ENCODE measurements at regions not wholly inside any gene's neighbourhood (a gene's known extent, or its start where the extent isn't known, plus 50 kb on each side); places are given as distances from the start of the nearest gene placed in this dataset.
"Not testable (repeated sequence)": the region's sequence is repeated elsewhere in the genome, so short reads cannot be mapped to it uniquely, and the experiment has no call there.

DNA sequence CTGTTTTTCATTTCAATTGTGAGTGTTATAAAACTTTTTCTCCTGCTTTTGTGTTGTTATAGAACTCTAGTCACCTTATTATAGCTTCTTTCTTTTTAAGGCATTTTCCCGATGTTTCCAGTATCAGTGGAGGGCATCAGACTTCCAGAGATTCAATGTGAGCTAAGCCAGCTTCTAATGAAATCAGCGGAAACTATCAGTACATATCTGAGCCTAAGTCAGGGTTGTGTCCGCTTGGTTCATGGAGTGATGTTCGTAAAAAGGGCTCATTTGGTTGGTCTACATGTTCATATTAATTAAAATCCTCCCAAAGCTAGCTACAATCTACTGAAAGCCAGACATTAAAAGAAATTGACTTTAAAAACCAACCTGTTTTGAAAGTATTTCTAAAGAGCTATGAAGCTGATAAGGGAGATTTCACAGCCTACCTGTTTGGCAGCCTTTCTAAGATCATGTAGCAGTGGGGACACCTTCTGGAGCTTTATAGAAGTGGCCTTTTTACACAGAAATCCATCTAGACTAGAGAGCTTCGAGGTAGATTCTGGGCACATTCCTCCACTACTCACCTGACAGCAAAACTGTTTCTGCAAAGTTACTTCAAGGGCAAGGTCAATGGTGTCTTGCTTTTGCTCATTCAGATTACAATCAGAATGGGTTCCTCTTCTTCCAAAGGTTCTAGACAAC lies 227.1 kb upstream of the NBPF12 start:
- not testable (repeated sequence) for DNase-seq

DNA sequence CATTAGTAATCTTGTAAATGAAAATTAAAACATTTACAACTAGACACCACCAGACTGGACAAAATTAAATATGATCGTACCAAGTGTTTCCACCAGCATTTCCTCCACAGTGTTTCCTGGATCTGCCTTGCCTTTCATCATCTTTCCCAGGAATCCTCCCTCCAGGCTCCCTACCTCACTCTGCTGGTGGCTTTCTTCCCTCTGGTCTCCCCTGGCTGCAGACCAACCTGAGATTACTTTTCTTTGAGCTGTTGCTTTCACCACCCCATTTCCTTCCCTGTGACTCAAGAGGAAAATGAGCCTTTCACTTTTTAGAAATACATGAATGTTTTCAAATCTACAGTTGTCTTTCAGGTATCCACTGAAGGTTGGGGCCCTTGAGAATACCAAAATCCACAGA lies 228.8 kb upstream of the NBPF12 start:
- DNase-seq: not testable (repeated sequence)

DNA sequence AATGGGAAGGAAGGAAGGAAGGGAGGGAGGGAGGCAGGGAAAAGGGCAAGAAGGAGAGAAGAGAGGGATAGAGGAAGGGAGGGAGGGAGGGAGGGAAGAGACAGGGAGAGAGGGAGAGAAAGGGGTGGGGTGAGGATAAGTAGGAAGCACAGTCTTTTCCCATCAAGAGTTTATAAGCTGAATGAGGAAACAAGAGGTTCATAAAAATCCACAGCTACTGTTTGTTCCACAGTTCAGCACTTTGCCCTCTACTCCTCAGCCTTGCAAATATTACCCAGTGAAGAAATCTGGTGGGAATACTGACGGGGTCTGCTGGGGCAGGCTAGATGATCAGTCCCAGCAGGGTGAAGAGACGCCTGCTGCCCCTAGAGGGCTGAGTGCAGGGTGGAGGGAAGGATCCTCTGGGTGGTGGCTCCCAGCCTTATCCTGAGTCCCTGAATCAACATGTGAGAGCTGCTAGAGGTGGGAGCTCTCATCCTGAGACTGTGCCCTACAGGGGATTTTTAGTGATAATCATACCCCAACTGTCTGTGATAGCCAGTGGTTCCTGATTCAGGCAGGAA lies 233.9 kb upstream of the NBPF12 start:
- DNase-seq: not testable (repeated sequence)

DNA sequence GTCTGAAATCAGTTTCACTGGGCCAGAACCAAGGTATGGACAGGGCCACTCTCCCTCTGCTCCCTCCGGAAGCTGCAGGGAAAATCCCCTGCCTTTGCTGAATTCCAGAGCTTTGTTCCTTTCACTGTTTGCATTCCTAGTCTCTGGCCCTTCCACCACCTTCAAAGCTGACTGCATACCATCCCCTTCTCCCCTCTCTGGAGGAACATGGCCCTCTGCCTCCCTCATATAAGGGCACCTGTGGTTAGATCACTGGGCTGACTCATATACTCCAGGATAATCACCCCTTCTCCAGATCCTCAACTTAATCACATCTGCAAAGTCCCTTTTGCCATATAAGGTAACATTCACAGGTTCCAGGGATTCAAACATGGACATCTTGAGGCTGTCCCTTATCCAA lies 236.8 kb upstream of the NBPF12 start:
- DNase-seq: not testable (repeated sequence)

DNA sequence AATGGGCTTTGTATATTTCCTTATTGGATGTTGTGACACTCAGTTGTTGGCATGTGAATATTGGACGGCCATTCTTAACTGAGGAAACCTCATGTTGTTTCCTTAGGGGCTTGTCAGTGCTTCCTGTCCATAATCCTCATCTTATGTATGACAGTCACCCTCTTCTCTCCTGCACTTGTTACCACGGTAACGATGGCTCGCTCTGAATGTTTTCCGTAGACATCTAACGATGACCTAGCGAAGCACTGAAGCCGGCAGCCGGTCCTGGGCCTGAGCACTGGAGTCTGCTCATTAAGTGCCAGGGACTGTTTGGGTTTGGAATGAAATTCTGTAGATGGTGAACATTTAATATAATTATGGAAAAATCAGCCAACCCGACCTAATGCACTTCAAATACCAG lies 242.7 kb upstream of the NBPF12 start:
- not testable (repeated sequence) for DNase-seq

DNA sequence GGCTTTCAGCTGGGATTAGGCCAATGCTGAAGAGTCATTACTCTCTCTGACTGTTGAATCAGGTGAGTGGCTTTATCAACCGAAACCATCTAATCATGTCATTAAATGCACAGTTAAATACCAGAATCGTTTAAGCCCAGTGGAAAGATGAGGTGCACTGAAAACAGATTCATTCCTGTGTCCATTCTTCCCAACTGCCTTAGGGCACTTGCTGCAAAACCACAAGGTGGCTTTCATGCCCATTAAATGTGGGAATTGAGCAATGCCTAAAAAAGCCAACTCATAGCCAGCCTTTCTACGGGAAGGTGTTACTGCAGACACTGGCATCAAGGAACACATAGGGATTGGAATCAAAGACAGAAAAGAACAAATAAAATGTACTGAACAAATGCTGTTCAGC lies 246.3 kb upstream of the NBPF12 start:
- DNase-seq: not testable (repeated sequence)

DNA sequence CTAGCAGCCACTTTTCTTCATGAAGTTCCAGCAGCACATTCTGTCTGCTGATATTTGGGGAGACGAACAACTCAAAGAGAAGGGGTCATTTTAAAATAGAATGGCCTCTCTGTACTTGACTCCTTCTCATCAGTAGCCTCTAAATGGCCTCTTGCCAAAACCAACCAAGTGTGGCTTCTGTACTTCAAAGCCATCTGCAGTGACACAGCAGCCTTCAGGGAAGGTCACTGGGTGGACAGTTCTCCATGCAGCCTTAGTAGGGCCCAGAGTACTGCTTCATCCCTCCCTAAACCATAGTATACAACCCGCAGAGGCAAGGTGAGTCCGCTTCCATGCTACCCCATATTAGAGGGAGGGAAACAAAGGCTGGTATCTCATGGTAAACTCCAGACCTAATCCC lies 249.2 kb upstream of the NBPF12 start:
- not testable (repeated sequence) for DNase-seq

DNA sequence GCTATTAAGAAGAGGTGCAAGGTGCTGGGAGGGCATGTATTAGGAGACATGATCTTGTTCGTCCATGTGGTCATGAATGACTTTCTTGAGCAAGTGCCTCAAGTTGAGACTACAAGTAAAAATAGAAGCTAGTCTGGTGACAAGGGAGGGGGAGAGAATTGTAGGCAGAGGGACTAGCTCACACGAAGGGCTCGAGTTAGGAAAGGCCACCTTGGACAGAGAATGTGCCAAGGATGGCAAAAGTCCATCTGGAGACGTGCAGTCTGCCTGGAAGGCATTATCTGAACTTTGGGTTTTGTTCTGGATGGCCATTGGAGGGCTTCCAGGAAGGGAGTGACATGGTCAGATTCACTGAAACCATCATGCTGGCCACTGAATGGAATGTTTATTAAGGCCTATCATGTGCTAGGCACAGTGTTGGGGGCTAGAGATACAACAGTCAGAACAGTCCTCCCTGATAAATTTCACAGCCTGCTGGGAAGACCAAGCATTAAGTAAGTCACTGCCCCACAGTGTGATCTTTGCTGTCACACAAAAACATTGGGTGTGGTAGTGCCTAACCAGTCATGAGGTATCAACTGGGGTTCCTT lies 251.3 kb upstream of the NBPF12 start:
- not testable (repeated sequence) for DNase-seq

DNA sequence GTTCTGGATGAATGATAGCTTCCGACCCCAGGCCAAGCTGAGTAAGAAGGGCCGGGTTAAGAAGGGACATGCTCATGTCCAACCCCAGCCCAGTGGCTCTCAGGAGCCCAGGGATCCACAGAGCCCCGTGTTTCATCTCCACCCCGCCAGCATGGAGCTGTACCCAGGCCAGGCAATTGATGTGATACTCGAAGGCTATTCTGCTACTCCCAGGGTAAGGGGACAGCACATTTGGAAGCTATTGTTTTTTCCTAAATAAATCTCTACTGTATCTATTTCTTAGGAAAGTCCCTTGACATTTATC lies 255.0 kb upstream of the NBPF12 start:
- not testable (repeated sequence) for DNase-seq

DNA sequence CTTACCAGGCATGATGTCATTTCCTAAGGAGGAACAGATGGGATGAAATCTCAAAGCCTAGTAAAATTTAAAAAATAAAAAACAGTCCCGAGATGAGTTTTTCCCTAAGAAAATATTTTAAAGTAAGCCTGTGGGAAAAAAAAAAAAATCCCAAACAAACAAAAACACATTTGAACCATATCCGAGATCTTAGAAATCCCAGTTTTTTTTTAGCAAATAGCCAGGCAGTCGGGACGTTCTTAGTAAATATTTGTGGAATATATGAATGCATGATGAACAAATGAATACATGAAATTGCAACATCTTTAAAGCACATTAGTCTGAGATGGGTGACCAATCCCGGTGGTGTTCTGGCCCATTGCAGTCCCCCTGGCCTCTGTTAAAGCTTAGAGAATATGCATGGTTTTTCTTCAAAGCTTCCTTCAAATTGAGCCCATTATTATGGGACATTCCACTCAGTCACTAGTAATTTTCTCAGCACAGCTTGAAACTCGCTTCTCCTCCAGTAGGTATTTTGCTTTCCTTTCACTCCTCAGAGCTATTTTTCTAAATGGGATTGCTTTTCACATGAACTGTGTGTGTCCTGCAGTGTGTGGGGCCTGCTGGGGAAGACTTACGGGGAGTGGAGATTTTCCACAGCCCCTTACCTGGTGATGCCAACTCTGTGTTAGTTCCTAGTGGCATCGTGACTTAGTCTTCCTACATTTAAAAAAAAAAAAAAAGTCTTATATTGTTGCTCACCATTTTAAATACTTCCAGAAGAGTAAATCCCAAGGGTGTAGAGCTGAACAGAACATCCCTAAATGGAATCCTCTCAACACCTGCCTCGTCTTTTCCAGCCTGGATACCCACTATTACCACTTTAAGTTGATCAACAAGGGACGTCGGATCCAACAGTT lies 255.6 kb upstream of the NBPF12 start:
- DNase-seq: not testable (repeated sequence)

DNA sequence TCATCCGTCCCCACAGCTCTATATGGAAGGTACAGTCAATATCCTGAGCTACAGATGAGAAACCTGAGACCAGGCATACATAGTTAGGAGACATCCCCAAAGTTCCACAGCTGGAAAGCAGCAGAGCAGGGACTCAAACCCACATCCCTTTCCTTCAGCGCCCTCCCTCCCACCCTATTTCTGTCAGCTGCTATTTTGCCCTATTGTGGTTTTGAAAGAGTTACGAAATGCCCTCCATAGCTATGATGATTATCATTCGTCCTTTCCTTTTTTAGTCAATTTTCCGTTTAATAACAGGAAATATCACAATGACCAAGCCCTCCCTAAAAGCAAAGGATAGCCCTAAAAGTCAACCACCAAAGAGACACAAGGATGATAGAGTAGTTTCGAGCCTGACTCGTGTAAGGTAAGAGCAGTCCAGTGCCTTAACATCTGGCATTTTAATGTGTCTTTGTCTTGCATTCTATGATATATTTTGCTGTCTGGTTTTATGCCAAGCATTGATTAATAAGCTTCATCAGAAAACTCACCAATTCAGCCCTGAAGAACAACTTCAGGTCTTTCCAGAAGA lies 264.3 kb upstream of the NBPF12 start:
- not testable (repeated sequence) for DNase-seq

DNA sequence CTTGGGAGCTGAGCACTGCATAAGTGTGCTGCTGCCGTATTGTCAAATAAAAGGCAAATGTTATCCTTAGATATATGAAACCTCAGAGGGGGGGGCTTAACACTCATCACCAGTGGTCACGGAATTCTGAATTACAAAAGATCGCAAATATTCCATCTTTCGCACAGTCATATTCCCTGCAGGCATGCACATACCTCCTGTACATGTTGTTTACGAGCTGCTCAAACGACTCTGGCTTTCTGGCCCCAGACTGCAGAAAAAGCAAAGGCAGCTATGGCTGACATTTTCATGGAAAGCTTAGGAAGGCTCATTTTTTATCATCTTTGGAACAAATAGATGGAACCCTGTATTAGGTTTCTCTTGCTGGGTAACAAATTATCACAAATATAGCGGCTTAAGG lies 265.5 kb upstream of the NBPF12 start:
- DNase-seq: not testable (repeated sequence)

DNA sequence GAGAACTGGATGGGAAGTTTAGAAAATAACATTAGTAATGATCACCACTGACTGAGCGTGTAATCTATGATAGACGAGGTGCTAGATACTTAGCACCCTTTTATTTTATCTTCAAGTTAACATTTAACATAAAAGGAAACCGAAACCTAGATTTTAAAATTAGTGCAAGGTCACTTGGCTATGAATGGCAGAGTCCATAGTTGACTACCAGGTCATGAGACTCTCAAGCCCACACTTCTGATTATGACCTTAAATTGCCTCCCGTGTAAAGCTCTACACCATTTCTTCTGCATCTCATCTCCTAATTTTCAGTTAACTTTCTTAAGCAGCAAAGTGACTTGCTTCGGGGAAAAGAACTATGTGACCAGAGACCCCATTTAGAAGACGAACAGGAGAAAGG lies 266.5 kb upstream of the NBPF12 start:
- DNase-seq: not testable (repeated sequence)

DNA sequence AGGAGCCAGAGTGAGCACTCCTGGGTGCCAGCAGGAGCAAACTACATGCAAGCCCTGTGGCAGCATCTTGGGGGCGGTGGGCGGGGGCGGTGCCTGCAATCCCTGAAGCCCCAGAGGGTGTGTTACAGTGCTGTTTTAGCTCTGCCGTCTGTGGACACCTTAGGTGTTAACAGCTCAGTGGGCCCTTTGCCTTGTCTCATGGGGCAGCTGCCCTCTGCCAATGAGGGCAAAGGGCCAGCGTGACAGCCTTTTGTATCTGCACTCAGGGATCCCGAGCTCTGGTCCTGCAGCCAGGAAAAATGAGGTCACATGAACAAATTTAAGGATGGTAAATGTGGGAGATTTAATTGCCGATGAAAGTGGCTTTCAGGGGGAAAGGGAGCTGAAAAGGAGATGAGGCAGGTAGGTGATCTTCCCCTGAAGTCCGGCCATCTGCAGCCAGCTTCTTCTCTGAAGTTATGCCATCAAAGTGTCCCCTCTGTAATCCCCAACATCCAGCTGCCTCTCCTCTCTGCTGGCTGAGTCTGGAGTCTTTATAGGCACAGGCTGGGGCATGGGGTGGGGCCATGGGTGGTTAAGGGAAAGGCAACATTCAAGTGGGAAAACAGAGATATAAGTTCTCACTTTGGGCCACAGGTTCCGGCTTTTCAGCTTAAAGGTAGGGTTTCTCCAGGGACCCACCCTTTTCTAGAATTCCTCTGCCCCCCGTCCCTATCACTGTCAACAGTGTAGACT lies 267.1 kb upstream of the NBPF12 start:
- not testable (repeated sequence) for DNase-seq

DNA sequence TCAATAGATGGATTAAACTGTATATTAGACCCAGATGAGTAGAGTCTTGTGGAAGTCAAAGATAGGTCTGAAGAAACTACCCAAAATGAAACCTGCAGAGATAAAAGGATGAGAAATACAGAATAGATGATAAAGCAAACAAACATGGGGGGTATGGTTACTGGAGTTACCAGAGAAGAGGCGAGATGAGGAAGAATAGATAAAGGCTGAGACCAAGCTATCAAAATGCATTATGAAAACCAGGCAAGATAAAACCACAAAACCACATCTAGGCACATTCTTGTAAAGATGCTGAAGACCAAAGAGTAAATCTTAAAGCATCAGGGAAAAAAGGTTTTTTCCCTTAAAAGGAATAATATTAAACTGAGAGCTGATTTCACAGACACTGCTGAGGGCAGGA lies 271.8 kb upstream of the NBPF12 start:
- not testable (repeated sequence) for DNase-seq

DNA sequence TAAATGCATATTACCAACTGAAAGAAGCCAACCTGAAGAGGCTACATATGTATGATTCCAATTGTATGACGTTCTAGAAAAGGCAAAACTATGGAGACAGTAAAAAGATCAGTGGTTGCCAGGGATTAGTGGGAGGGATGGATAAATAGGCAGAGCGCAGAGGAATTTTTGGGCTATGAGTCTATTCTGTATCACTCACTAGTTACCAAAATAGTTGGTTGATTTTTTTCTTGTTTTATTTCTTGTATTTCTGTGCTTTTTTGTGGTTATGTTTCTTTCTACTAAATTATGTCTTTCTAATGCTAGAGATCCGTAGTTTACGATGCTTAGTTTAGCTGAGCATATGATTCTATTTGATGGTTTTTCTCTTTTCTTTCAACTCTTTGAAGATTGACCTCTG lies 277.9 kb upstream of the NBPF12 start:
- DNase-seq: not testable (repeated sequence)

DNA sequence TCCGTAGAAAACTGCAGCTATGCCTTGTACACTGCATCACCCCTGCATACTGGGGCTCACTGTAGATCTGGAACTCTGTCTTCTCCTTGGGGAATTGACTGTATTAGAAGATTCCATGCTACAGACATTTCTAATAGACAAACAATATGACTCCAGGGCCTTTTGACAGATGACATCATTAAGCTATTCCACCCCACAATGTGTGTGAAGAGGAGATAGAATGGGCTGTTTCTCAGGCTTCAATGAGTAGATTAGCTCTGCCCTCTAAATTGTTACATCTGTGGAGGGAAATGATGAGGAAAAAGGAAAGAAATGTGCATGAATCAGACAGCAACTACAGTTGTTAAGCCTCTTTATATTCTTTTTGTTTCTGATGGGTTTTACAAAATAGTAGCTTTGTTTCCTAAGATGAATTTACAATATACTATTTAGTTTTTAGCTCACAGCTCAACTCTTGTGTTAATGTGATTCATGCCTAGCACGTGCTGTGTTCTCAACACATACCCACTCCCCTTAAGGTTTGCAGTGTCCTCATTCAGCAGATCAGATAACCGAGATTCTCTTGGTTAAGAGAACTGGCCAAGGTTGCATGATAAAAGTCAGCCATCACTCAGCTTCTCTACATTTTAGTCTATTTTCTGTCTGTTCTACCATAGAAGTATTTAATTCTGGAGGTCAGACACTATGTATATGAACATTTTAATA lies 281.6 kb upstream of the NBPF12 start:
- not testable (repeated sequence) for DNase-seq

DNA sequence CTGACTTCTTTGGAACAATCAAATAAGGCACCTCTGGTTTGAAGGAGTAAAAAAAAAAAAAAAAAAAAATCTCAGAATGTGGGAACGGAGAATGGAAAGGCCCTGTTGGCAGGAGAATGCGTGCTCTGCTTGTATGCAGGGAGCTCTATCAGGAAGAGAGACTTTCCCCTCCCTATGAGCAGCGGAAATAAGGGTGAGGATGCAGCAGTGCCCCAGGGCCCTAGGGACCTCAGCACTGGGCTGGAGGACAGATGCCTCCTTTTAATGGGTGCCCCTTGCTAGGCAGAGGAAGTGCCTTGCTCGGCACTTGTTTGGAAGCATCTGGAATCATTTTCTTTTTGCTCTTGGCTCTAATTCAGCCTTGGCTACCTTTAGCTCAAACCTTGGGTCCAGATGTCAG lies 283.4 kb upstream of the NBPF12 start:
- DNase-seq: not testable (repeated sequence)

DNA sequence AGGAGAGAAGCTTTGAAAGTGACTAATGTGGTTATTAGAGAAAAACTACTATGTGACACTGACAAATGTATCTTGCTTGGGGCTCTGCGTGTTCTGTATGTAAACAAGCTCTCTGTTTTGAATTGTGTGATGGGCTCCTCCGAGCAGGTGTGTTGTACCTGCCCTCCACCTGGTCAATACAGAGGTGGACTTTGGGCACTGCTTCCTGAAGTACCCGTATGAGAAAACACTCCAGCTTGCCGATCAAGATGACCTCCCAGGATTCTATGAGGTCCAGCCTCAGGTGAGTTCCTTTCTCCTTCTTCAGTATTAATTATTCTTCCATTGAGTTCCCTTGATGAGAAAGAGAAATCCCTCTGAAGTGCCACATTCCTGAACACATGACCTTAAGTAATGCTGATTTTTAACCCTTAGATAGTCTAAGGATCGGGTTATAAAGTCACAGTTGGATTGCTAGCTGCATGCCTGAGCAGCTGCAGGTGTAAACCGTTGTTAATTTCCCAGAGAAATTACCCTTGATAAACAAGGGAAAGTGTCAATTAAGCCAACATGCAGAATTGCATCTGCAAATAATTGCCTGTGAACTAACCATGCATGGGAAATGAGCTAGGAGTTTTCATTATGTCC lies 292.0 kb upstream of the NBPF12 start:
- not testable (repeated sequence) for DNase-seq

DNA sequence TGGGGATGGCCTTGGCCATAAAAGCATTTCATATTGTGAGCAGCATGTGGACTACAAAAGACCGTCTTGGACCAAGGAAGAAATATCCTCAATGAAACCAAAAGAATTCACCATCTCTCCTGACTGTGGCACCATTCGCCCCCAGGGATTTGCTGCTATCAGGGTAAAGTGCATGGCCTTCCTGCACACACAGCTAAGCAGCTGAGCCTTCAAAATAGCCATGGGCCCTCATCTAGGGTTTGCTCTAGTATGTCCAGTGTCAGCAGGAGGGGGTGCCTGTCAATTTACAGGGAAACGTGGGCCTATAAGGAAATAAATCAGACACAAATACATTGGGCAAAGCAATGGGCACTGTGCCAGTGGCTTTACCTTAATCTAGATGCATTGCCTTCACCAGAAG lies 296.6 kb upstream of the NBPF12 start:
- DNase-seq: not testable (repeated sequence)

DNA sequence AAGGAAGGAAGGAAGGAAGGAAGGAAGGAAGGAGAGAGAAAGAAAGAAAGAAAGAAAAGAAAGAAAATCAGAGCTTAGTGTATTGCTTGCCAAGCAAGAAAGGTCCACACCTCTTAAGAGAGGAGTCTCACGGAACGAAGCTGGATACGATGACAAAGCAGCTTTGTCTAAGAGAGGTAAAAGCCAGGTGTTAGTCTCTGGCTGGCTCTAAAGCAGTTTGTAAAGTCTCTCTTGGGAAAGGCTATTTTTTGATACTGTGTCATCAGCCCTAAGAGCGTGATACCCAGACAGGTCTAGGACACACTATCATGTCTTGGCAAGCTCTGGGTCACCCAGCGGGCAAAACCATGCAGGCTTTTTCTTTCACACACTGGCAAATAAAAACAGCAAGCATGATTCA lies 297.5 kb upstream of the NBPF12 start:
- not testable (repeated sequence) for DNase-seq

Measured in cerebellar nuclear complex (tissue), 1 donor.